ENCODE measurements at regions not wholly inside any gene's neighbourhood (a gene's known extent, or its start where the extent isn't known, plus 50 kb on each side); places are given as distances from the start of the nearest gene placed in this dataset.

DNA sequence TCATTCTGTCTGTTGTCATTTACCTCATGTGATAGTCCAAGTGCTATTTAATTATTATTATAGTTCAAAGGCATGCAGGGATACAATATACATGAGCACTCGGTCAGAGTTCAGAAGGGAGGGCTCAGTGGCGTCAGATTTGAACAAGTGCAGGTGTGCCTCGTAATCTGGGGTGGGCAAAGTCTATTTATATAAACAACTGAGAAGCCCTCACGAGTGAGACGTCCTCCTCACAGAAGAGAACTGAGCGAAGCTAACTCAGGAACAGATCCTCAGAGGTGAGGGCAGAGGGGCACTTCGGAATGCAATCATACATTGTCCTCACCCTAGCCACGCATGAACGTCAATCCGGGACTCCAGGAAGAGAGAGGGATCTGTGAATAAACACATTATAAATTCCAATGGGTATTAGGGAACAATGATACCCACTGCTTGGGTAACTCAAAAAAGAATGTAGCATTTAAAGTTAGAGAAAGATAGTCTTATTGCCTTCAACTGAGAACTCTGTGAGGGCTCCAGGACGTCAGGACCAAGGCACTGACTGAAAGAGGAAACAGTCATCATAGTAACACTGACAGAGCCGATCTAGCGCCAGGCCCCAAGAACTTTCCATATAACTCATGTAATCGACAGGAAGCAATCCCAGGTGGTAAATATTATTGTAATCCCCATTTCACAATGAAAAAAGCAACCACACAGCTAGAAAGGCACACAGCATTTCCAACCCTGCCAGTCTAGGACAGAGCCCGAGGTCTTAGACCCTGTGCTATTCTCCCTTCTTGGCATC is 127.1 kb upstream of the B3GALT2 start:
- H3K4me3 ChIP-seq = no peak overlapping the region
- H2AFZ ChIP-seq (replicated peaks) = no peak overlapping the region
- no peaks in the 10 kb centered on the region for H3K79me2 ChIP-seq (ENCODE audit: low read depth)
- no peaks in the 10 kb centered on the region for H3F3A ChIP-seq (ENCODE audit: low read depth)
- Mint-ChIP-seq H3K9me3 (peaks cover 2% of the 10 kb centered on the region), H3K27ac (no peak overlapping the region), H3K4me3 (no peak overlapping the region), H3K4me1 (no peaks in the 10 kb centered on the region), H3K36me3 (no peaks in the 10 kb centered on the region), H3K27me3 (ENCODE audit: insufficient read depth, low read depth) (no peaks in the 10 kb centered on the region)
- no peak for DNase-seq (ENCODE audit: low spot score)
- no peaks in the 10 kb centered on the region for H3K27me3 ChIP-seq
- H3K9me3 ChIP-seq (ENCODE audit: low read depth) = no peaks in the 10 kb centered on the region
- no peaks in the 10 kb centered on the region for H4K20me1 ChIP-seq (ENCODE audit: low read depth)
- TF ChIP-seq EZH2phosphoT487 (IDR thresholded peaks at IDR 0.05) (no peak), CTCF (IDR thresholded peaks at IDR 0.05) (no peak), EZH2 (IDR thresholded peaks at IDR 0.05) (no peak)
- H3K36me3 ChIP-seq = no peaks in the 10 kb centered on the region
- no peak overlapping the region for H3K27ac ChIP-seq
- no peak overlapping the region for H3K9ac ChIP-seq
- H3K4me2 ChIP-seq = no peak overlapping the region
- H3K4me1 ChIP-seq = no peaks in the 10 kb centered on the region

- H3K4me1 Mint-ChIP-seq = no peaks in the 10 kb centered on the region
- Histone ChIP-seq H3K79me2 (ENCODE audit: low read depth) (no peaks in the 10 kb centered on the region), H3K27me3 (no peaks in the 10 kb centered on the region), H3F3A (ENCODE audit: low read depth) (no peaks in the 10 kb centered on the region), H3K4me2 (no peak overlapping the region), H2AFZ (replicated peaks) (no peak overlapping the region), H3K4me3 (no peak overlapping the region), H3K4me1 (no peaks in the 10 kb centered on the region), H3K9ac (no peak overlapping the region), H3K9me3 (ENCODE audit: low read depth) (no peaks in the 10 kb centered on the region), H4K20me1 (ENCODE audit: low read depth) (no peaks in the 10 kb centered on the region), H3K27ac (no peak overlapping the region), H3K36me3 (no peaks in the 10 kb centered on the region)
- H3K4me3 Mint-ChIP-seq = no peak overlapping the region
- H3K27me3 Mint-ChIP-seq (ENCODE audit: insufficient read depth, low read depth) = no peaks in the 10 kb centered on the region
- no peak for DNase-seq (ENCODE audit: low spot score)
- H3K36me3 Mint-ChIP-seq = no peaks in the 10 kb centered on the region
- no peaks in the 10 kb centered on the region for H3K9me3 Mint-ChIP-seq
- H3K27ac Mint-ChIP-seq = no peak overlapping the region
- TF ChIP-seq CTCF (IDR thresholded peaks at IDR 0.05) = no peak
- TF ChIP-seq EZH2 (IDR thresholded peaks at IDR 0.05) = no peak
- TF ChIP-seq EZH2phosphoT487 (IDR thresholded peaks at IDR 0.05) = no peak
Observed at GRCh38 chr1:193312432-193312831, 126.0 kb upstream of the B3GALT2 start.

DNA sequence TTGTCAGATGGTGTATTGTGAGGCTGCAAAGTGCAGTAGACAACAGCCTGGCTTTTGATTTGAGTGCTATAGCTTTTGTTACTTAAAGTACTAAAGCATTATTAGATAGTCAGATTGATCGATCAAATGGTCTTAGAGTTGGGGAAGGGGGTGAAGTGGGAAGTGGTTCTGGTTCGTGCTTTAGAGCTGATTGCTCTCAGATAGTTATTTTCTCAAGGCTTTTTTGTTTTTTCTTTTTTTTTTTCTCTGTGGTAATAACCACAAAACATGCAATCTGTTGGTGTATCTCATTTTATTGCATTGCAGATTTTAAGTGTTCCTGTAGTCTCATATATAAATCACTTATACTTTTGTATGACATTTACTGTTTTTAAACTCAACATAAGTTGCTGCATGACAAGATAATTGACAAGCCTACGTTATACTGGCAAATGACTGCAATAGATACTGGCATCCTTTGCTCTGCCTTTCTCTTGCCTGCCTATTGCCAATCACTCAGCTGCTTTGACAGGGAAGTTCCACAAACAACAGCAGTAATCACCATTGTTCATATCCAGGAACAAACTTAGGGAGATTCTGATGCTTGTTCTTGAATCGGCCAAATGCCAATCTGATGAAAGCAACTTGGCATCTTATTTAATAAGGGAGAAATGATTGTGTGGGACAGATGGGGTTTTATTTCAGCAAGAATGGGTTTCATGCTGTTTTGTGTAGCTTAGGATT is 125.0 kb upstream of the B3GALT2 start:
- no peak overlapping the region for H3K4me3 ChIP-seq
- no peaks in the 10 kb centered on the region for H3K27me3 Mint-ChIP-seq (ENCODE audit: insufficient read depth, low read depth)
- no peaks in the 10 kb centered on the region for H3K36me3 ChIP-seq
- TF ChIP-seq EZH2 (IDR thresholded peaks at IDR 0.05) = no peak
- TF ChIP-seq CTCF (IDR thresholded peaks at IDR 0.05) = no peak
- no peak for TF ChIP-seq EZH2phosphoT487 (IDR thresholded peaks at IDR 0.05)
- no peak overlapping the region for H3K4me2 ChIP-seq
- no peaks in the 10 kb centered on the region for H3K9me3 Mint-ChIP-seq
- no peak overlapping the region for H3K27ac ChIP-seq
- no peak overlapping the region for H2AFZ ChIP-seq (replicated peaks)
- H3K36me3 Mint-ChIP-seq = no peaks in the 10 kb centered on the region
- no peak overlapping the region for H3K9ac ChIP-seq
- H3K27ac Mint-ChIP-seq = no peak overlapping the region
- H3K27me3 ChIP-seq = no peaks in the 10 kb centered on the region
- H3K4me3 Mint-ChIP-seq = no peak overlapping the region
- H3K9me3 ChIP-seq (ENCODE audit: low read depth) = no peaks in the 10 kb centered on the region
- no peaks in the 10 kb centered on the region for H3K4me1 Mint-ChIP-seq
- no peaks in the 10 kb centered on the region for H3F3A ChIP-seq (ENCODE audit: low read depth)
- no peaks in the 10 kb centered on the region for H3K79me2 ChIP-seq (ENCODE audit: low read depth)
- no peaks in the 10 kb centered on the region for H4K20me1 ChIP-seq (ENCODE audit: low read depth)
- no peaks in the 10 kb centered on the region for H3K4me1 ChIP-seq
- DNase-seq (ENCODE audit: low spot score) = no peak

All from neural progenitor cell (in vitro differentiated cells).